Endothelial cell of hepatic sinusoid (primary cell): ENCODE measurements at regions not wholly inside any gene's neighbourhood (a gene's known extent, or its start where the extent isn't known, plus 50 kb on each side); places are given as distances from the start of the nearest gene placed in this dataset.
"Not testable (repeated sequence)": the region's sequence is repeated elsewhere in the genome, so short reads cannot be mapped to it uniquely, and the experiment has no call there.

Source experiments
- in situ Hi-C: cut with HindIII; loops from 2 replicates; pipeline ENCODE4 v1.10.0; 2017; ENCODE audit warnings: low sequenced_read_pairs

- in situ Hi-C loops, result loop anchor here (5.0 kb wide), 1 partner anchor 58 kb away; no protein-coding TSS in a partner anchor
Observed at GRCh38 chr7:67463983-67464382, 467.4 kb downstream of the TYW1 start.

DNA sequence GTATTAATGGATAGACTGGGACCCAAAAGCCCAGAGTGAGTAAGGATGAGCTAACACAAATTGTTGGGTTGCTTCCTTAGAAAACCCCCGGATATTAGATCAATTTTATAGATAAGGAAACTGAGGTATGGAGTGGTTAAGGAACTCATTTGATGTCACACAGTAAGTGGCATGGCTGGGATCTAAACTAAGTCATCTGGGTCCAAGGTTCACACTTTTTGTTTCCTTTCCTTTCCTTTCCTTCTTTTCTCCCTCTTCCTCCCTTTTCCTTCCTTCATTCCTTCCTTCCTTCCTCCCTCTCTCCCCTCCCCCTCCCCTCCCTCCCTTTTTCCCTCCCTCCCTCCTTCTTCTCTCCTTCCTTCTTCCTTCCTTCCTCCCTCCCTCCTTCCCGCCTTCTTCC, 469.5 kb downstream of the TYW1 start:
- in situ Hi-C loops, result no loop called here

GRCh38 chr7:67470256-67470751, 473.7 kb downstream of the TYW1 start:
- in situ Hi-C loops, result no loop called here

- in situ Hi-C loops, result no loop called here
Observed at GRCh38 chr7:67475293-67475692, 478.7 kb downstream of the TYW1 start.

GRCh38 chr7:67478066-67478465, 481.4 kb downstream of the TYW1 start:
- in situ Hi-C loops, result no loop called here

GRCh38 chr7:67484244-67484751, 487.7 kb downstream of the TYW1 start:
- in situ Hi-C loops, result no loop called here

DNA sequence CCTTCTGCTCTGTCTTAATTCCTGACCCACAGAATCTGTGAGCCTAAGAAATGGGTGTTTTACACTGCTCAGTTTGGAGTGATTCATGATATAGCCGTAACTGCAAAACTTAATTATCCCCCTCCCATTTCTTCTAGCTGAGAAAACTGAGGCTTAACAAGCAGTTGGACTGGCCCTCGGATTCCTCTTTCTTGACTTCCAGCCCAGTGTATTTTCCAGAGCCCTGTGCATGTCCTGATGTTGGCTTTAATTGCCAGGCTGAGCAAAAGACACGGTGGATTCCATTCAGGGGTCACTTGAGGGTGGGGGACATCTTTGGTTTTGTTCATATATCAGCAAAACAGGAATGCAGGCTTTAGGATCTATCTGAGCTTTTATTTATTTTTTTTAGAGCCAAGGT, 489.8 kb downstream of the TYW1 start:
- in situ Hi-C loops, result no loop called here

DNA sequence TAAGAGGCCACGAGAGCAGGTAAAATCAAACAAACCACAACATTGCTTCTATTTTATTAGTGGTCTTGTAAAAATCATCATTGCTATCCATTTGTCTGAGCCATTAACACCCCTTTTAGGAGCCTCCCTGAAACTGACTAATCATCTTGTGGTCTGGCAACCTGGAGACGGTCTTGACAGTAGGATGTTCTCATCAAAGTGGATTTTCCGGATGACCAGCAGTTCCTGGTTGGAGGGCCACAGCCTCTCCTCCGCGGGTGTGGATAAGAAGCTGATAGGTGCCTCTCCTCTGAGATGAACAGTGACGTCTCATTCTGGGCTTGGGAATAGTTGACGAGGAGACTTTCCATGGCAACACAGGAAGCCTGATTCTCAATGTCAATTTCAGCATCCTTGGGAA, 490.7 kb downstream of the TYW1 start:
- in situ Hi-C loops, result no loop called here

DNA sequence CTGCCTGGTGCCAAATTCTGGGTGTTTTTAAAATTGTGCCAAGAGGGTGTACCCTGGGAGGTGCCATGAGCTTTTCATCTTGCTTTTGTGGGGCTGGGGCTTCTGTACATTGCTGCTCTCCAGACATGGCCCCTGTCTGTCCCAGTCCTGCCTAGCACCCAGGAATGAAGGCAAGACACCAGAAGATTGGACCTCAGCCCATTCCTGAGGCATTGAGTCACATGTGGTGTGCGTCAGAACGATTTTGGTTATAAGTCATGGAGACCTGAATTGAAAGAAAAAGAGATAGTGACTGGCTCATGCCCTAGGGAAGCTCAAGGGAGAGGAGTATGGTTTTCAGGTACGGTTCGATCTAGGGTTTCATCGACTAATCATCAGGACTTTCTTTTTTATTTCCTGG, 493.2 kb downstream of the TYW1 start:
- in situ Hi-C loops, result no loop called here

- in situ Hi-C loops, result no loop called here
Observed at GRCh38 chr7:67493366-67493765, 496.7 kb downstream of the TYW1 start.

GRCh38 chr7:67496589-67496988, 500.0 kb downstream of the TYW1 start:
- in situ Hi-C loops, result no loop called here

DNA sequence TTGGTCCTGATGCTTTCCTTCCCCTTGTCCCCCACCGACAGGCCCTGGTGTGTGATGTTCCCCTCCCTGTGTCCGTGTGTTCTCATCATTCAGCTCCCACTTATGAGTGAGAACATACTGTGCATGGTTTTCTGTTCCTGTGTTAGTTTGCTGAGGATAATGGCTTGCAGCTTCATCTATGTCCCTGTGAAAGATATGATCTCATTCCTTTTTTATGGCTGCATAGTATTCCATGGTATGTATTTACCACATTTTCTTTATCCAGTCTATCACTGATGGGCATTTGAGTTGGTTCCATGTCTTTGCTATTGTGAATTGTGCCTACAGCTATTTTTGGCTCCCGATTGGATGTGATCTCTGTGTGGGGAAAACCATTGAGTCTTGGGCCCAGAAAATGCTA, 501.3 kb downstream of the TYW1 start:
- in situ Hi-C loops, result not testable (repeated sequence)

- in situ Hi-C loops, result no loop called here
Observed at GRCh38 chr7:67502929-67503328, 506.3 kb downstream of the TYW1 start.

- in situ Hi-C loops, result no loop called here
Observed at GRCh38 chr7:67505449-67505848, 508.8 kb downstream of the TYW1 start.

GRCh38 chr7:67512481-67512880, 515.8 kb downstream of the TYW1 start:
- in situ Hi-C loops, result no loop called here

DNA sequence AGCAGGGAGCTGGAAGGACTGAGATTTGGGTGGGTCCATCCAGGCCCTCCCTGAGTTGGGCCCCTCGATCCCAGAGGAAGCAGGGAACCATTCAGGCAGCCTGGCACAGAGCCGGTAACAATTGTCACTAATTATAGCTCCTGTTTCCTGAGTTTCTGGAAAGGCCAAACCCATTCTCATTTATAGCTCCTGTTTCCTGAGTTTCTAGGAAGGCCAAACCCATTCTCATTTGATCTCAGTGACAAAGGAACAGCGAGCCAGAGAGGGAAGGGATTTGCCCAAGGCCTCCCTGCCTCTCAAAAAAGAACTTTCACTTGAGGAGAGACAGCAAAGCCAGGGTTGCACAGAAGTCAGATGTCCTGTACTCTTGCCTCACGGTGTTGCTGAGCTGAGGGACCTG, 521.9 kb downstream of the TYW1 start:
- in situ Hi-C loops, result no loop called here

DNA sequence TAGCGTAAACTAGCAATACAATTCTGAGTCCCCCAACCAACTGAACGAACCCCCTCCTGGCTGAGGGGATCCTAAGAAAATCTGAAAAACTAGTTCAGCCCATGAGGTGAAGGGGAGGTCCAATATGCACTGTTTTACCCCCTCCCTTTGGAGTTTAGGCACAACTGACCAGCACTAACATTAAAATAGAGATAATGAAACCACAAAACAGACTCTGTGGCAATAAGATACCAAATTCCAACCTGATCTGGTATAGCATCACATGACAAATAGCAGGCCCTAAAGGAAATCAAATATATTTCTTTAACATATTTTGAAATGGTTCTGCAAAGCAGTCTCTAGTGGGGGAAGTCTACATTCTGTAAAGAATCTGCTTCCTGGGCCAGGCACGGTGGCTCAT, 522.5 kb downstream of the TYW1 start:
- in situ Hi-C loops, result no loop called here

DNA sequence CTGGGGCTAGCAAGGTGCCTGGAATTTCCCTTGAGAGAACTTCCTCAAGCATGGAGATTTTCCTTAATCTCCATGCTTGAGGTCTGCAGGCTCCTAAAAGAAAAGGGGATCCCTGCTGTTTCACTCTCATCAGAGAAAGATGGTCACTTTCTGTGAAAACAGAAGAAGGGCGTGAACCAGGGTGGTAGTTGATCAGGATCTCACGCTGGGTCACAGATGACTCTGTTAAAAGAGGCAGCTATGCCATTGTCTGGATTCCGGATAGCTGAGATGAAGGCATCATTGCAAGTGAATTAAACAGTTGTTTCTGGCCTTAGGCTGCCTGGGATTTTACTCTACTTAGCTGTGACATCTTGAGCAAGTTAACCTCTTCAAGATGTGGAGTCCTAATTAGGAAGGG, 525.9 kb downstream of the TYW1 start:
- in situ Hi-C loops, result loop anchor here (5.0 kb wide), 1 partner anchor 60 kb away; no protein-coding TSS in a partner anchor

GRCh38 chr7:67523713-67524112, 527.1 kb downstream of the TYW1 start:
- in situ Hi-C loops, result loop anchor here (5.0 kb wide), 1 partner anchor 61 kb away; no protein-coding TSS in a partner anchor

GRCh38 chr7:67525588-67525987, 529.0 kb downstream of the TYW1 start:
- in situ Hi-C loops, result no loop called here

GRCh38 chr7:67535241-67535989, 538.8 kb downstream of the TYW1 start:
- in situ Hi-C loops, result no loop called here

DNA sequence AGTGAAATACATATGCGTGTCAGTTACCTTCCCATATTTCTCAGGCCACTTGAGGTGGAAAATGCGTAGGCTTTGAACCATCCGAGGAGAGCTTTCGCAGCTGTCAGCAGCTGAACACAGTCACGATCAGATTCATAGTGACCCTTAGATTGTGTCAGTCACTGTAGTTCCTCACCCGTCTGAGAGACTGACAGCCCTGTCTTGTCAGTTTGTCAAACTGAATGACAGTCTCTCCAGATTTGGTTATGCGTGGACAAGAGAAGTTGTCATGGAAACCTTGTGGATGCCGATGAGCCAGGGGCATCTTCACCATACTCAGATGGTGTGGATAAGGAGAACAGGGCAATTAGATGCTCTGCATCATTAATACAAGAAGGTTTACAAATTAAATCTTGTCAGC, 546.3 kb downstream of the TYW1 start:
- in situ Hi-C loops, result no loop called here
